ENCODE measurements at regions not wholly inside any gene's neighbourhood (a gene's known extent, or its start where the extent isn't known, plus 50 kb on each side); places are given as distances from the start of the nearest gene placed in this dataset.

DNA sequence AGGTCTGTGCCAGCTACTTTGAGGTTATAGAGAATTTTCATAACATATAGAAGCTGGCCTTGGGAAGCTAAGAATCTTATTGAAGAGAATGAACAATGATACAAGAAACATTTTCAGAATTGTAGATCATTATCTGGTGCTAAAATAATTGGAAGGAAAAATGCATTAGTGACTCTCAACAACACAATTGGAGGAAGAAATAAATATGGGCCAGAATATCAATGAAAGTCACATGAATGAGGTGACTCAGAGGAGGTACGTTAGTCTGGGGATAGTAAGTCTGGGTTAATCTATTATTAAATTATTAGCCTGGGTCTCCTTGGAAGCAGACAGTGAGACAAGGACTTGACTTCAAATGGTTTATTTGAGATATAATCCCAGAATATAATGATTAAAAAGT, 529.3 kb upstream of the SLIT2 start:
- DNase-seq (ENCODE audit: low spot score): no peak

DNA sequence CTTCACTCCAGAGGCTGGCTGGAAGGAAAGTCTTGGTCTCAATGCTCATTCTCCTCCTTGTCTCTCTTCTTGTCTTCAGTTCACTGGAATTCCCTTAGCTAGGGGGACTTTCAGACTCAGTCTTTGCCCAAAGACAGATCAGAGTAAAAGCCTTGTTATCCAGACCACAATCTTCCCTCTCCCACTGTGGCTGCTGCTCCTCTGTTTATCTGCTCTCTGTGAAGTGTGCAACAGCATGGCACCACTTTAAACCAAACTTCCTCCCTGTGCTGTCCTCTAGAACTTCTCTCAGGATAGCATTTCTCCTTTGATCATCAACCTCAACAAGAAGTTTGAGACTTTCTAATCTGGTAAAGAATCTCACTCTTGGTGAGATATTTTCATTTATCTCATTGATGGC, 530.1 kb upstream of the SLIT2 start:
- no peak for DNase-seq (ENCODE audit: low spot score)

DNA sequence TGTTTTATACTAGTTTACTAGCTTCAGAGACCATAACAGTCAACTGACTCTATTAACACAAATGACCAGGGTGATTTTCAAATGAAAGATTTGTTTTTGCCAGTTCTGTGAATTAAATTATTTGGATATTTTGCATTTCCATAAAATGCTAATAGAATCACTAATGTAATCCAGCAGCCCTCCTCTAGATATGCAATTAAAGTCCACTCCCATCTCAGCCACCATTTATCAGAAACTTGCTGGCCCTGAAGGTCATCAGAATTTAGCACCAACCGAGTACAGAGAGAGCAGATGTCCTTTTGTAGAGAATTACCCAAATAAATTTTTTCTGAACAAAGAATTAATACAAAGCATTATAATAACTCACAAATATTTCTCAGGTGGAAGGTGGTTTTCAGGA, 531.1 kb upstream of the SLIT2 start:
- DNase-seq (ENCODE audit: low spot score): no peak

DNA sequence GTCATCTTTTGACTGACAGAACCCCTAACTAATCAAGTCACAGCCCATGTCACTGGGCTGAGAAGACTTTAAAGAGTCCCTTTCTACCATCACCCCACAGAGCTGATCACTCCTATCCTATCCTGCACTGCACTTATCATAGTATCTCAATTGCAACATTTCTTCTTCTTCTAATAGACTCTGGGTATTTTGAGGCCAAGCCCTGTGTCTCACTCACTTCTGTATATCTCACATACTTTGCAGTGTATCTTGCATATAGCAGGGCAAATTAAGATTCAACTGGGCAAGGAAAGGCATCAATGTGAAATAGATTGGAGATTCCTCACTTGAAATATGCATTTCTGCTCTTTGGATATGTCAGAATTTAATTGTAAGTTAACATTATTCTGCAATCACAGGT, 531.5 kb upstream of the SLIT2 start:
- DNase-seq (ENCODE audit: low spot score): no peak

DNA sequence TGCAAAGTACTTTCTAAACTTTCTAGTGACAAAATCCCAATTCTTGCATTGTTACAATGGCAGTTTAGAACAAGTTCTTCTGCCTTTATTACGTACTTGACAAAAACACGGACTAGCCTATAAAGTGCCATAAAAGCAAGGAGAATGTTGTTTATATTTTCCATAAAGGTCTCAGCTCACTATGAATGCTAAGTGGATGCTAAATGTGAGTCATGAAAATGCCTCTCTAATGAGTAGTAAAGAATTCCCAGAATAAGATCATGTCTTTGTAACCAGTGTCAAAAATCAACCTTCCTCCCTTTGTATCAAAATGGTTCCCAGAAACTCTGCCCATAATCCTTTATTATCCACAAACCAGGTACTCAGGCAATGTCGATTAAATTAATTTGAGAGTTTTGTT, 539.8 kb upstream of the SLIT2 start:
- DNase-seq (ENCODE audit: low spot score): no peak

DNA sequence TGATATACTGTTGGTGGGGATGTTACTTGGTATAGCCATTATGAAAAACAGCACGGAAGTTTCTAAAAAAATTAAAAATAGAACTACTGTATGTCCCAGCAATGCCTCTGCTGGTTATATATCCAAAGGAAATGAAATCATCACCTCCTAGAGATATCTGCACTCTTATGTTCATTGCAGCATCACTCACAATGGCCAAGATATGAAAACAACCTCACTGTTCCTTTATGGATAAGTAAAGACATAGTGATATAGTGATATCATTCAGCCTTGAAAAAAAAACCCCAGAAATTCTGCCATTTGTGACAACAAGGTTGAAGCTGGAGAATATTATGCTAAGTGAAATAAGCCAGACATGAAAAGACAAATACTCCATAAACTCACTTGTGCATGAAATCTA, 543.8 kb upstream of the SLIT2 start:
- DNase-seq (ENCODE audit: low spot score): no peak

DNA sequence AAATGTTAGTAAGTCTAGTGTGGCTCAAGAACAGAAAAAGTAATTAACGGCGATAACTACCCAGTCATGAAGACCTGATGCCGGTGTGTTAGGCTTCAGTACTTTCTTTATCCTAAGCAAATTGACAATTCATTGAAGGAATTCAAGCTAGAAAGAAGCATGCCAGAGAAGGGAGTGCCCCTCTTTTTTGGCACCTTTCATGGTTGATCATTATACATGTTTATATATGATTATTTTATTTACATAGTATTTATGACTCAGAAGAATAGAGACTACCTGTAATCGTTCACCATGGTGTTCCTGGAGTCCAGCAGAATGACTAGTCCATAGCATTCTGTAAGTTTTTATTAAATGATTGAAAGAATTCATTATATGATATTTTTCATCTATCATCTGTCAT, 548.3 kb upstream of the SLIT2 start:
- DNase-seq (ENCODE audit: low spot score): no peak

DNA sequence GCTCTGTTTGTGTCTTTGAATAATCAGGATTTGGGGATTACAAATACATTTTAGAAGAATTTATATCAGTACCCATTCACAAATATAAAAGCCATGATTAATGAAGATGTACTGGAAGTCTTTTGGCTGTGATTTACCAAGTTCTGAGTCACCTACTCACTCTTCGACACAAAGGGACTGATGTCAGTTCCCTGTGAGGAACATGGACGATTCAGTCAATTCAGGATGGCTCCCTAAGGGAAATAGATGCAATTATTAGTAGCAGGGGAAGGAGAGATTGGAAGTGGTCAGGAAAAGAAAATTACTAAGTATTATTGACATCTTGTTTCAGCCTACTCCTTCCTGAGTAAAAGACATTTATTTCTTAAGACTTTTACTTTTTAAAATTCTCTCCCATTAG, 550.7 kb upstream of the SLIT2 start:
- no peak for DNase-seq (ENCODE audit: low spot score)

DNA sequence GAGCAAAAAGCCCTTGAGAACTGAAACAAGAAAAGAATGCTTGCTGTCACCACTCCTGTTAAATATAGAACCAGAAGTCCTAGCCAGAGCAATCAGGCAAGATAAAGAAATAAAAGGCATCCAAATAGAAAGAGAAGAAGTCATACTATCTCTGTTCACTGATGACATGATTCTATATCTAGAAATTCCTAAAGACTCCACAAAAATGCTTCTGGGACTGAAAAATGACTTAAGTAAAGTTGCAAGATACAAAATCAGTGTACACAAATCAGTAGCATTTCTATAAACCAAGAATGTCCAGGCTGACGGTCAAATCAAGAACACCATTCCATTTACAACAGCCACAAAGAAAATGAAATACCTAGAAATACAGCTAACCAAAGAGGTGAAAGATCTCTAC, 552.7 kb upstream of the SLIT2 start:
- no peak for DNase-seq (ENCODE audit: low spot score)

DNA sequence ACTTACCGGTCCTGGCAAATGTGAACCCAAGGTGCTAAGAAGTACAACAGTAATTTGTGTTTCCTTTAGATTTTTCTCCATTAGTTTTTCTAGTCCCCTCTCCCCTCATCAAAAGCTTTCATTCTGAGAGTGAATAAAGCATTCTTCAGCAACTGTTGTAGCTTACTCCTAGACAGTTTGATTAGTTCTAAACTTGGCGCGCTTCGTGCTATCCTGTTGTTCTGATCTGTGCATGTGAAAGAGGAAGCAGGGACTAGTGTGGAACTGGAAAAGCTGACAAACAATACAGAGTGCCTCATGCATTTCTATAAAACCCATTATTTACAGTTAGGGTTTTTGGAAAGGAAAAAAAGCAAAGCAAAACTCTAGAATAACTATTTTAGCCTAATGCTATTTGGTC, 556.9 kb upstream of the SLIT2 start:
- DNase-seq (ENCODE audit: low spot score): no peak

DNA sequence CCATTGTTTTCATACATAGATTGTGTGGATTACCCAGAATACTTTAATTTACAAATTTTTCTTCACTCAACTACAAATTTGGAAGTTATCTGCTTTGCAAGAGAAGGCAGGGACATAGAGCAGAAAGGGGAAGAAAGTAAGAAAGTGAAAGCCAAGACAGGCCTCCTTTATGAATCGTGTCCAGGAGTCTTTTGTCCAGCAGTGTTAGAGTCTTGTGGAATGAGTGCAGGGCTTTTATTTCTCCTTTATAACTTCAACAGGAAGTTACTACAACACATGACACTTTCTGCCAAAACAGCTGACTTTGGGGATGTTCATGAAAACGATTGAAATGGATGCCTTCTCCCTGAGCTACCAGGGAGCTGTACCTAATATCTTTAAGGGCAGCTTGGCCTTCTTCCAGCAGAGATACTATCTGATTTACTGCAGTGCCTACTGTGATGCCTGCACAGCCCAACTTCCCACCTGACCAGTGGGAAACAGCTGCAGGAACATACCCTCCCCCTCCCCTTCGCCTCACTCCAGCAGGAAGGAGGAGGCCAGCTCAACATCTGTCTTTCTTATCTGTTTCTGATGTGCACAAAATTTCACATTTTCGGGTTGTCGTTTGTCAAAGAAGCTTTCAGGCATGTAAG, 557.7 kb upstream of the SLIT2 start:
- no peak for DNase-seq (ENCODE audit: low spot score)

DNA sequence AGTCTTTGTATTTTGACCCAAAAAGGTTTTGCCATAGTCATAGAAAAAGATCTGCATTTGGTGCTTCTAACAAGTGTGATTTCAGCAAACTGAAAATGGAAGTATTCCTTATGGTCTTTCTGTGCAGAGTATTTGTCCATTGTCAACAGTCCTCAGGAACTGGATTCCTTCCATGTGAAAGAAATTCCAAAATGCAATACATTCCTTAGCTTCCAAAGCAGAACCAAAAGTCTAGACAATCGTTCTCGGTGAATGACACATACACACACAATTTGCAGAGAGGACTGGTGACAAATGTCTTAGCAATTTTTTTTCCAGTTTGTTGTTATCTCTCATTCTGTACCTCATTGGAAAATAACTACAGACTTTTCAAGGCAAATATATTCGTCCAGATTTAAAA, 562.2 kb upstream of the SLIT2 start:
- no peak for DNase-seq (ENCODE audit: low spot score)

DNA sequence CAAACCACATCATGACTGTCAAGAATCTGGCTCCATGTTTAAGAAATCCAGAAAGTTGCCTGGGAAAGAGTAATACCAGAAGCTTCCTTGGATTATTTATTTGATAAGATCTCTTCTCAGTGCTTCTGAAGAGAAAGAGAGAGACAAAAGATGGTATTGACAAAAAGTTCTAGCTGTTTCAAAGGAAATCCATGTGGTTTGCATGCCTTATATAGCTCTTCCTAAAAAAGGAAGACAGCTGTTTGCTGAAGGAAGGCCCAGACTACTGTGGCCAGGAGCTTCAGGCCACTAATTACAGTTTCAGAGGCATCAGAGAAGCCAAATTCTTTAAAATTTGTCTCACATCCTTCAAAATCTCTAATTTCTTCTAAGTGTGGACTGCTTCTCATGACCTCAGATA, 565.2 kb upstream of the SLIT2 start:
- no peak for DNase-seq (ENCODE audit: low spot score)

DNA sequence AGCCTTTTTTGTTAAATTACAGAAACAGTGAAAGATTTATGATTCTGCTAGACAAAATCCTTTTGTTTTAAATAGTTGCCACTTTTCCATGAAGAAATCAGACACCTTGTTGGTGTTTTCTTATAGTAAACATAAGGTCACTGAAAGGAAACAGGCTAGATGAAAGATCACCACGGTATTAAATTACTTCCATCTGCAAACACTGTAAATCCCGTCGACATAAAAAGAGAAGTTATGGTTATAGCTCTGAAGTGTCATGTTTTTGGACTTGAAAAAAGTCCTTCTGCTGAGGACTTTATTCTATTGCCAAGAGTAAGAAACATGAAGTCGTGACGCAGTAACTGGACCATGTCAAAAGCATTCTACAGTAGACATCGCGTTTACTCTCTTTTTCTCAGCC, 567.6 kb upstream of the SLIT2 start:
- DNase-seq (ENCODE audit: low spot score): no peak

DNA sequence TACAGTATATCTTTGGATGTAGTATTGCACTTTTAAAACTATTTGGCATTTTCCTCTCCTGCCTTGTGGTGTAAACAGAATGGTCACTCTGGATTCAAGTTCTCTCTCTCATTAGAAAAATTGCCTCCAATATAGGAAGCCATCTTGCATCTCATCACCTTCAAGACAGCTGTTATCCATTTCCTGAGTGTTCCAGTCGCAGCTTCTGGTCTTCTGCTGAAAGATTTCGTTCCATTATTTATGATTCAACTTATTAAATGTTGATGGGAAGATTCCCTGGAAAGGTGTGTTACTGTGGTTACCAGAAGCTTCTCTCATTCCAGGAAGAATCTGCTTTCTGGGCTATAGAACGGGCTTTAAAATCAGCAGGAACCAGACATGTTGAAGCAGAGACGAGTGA, 568.3 kb upstream of the SLIT2 start:
- DNase-seq (ENCODE audit: low spot score): no peak

DNA sequence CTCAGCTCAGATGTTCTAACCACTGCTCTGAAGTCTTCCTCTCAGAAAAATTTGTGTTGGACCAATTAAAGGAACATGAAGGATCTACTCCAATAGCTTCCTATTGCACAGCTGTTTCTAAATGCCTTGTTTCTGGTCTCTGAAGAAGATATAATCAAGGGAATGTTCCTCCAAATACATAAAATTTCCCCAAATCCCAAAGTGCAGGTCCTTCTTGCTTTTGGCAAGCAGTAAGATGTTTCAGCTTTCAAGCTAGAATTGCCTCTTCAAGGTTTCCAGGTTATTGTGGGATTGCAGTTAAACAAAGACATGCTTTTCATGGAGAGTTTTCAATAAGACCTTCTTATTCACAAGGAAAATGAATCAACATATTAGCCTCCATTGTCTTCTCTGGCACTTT, 574.5 kb upstream of the SLIT2 start:
- no peak for DNase-seq (ENCODE audit: low spot score)

DNA sequence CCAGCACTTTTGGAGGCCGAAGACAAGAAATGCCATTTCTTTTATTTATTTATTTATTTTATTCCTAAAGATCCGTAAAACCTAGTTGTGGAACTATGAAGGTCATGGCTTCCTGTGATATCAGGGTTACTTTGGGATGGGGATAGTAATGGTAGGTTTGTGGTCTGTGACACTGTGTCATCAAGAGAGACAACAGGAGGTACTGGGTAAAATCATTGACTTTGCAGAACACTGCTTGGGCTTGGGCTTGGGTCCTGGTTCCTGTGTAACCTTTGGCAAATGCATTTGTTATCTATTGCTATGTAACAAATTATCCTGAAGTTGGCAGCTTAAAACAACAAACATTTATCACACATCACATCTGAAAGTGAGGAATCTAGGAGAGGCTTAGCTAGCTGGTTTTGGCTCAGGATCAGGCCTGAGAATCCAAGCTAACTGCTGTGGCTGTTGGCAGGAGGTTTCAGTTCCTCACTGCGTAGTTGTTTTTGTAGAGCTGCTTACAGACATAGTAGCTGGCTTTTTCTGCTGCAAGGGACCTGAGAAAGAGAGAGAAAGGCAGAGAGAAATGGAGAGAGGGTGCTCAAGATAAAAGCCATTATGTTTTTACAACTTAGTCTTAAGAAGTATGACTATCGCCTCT, 576.4 kb upstream of the SLIT2 start:
- no peak for DNase-seq (ENCODE audit: low spot score)

DNA sequence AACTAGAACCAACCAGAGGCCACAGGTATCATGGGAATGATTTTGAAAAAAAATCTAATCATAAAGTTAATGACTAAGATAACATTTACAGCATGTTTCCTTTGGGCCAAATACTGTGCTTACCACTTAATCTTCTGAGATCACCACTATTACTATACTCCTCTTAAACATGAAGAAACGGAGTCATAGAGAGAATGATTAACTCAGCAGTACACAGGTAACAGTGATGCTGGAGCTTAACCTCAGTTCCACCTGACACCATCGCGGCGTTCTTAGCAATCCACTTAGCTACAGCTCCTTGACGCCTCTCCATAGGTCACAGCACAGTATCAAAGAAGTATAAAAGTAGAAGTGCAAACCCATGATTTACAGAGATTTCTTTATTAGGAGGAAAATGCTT, 592.6 kb upstream of the SLIT2 start:
- DNase-seq (ENCODE audit: low spot score): no peak

DNA sequence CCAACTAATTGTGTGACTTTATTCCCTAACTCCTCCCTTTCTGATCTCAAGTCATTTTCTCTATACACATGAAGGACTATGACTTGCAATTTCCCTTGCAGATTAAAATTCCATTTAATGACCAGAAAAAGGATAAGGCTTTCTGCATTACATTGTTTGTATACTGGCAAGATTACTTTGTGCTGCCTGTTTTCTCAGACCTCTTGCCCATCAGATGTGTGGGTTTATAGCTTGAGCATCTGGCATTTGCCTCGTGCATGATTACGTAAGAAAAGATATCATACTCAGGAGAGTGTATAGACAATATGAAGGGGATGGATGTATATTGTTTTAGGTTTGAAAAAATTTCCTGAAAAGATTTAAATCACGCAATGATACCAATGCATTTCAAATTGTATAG, 593.8 kb upstream of the SLIT2 start:
- no peak for DNase-seq (ENCODE audit: low spot score)

DNA sequence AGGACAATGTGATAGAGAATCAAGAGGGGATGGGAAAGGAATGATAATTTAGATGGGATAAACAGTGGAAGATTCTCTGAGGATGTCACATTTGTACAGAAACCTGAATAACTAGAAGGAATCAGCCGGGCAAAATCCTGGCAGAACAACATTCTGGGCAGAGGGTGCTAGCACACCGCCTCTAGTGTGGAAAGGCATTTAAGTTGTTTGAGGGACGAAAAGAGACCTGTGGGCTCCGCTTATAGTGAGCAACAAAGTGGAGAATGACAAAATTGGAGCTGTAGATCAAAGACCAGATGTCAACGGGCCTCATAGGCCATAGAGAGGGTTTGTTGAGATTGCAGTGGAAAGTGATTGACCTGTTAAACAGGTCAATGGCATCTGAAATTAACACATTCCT, 596.0 kb upstream of the SLIT2 start:
- DNase-seq (ENCODE audit: low spot score): no peak

DNA sequence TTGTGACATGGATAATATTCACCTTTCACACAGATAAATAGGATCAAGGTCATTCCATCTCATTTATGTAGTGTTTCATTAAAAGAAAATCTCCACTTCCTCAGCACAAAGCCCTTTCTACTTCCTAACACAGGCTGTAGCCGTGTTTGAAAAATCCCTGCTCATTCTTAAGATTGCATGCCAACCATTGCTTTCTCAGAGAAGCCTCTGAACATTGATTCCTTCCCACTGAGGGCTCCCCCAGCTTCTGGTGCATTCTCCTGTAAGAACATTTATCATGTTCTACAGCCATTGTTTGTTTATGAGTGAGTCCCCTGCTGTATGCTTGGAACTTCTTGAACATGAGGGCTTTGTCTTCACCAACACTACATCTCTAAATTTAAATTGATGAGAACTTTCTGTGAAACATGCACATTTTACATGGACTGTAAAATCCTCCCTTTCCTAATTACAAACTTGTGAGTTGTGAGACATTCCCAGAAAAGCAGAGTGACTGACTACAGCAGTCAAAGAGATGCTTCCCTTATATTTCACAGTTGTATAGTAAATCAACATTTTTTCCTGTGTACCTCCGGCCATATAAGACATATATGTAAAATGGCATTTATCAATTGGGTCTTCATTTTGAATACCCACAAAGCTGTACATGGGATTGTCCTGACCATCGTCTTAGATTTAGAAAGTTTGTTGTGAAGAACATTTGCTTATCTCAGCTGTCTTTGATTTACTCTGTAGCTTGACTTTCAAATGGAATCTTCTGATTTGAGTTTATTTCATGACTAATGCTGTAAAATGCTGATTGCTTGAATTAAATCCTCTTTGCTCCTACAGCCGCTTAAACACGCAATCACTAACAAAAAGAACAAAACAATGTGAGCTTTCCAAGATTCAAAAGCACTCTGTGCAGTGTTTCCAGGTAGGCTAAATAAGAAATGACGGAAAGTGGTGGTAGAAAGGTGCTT, 600.5 kb upstream of the SLIT2 start:
- no peak for DNase-seq (ENCODE audit: low spot score)

DNA sequence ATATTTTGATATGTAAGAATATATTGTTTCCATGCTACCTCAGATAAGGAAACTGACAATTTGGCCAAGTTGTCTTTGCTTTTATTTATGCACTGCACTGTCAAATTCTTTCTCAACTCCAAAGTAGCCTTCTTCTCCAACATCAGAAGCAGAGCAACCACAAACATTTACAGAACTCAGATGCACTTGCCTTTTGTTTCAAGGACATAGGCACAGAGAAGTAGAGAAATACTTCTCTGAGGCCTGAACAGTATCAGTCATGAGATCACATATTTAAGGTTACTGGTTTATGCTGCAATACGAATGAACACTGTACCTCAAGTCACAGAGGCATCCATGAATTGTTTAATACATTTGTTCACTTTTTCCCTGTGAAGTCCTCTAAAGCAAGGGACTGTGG, 606.1 kb upstream of the SLIT2 start:
- no peak for DNase-seq (ENCODE audit: low spot score)

DNA sequence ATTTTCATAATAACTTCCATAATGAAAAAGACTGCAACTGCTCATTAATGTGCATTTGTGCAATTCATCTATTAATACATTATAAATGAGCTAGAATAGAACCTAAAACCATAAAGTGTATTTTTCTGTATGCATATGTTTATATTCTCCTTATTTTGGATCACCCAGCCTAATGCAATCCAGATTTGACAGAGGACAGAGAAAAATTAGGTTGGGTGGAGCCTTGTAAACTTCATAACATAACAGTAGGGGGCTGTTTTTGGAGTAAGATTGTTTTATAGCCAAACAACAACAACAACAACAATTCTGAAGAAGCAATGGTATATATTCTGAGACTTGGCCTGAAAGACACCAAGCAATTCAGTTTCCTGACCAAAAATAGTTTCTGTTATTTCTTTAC, 615.3 kb upstream of the SLIT2 start:
- DNase-seq (ENCODE audit: low spot score): no peak

Measured in HT-29 (cell line).